Stimulated activated CD4-positive, alpha-beta T cell treated with anti-CD3 and anti-CD28 coated beads, Interleukin-1b, Interleukin-23, amount 100 ng/mL, for 24 hours (primary cell): ENCODE measurements at regions not wholly inside any gene's neighbourhood (a gene's known extent, or its start where the extent isn't known, plus 50 kb on each side); places are given as distances from the start of the nearest gene placed in this dataset.

Source experiments
- DNase-seq, 4 experiments: peaks; one replicate each; pipeline ENCODE4 v3.0.0-alpha.2; 2020; ENCODE audit warnings: low read depth in 4 of 4, low spot score in 1 of 4

- no peak for DNase-seq
These were observed 390.0 kb upstream of the NOVA1 start for GRCh38 chr14:26987744-26988363.

GRCh38 chr14:26990946-26991345 lies 393.1 kb upstream of the NOVA1 start:
- DNase-seq, result no peak

- no peak for DNase-seq
These were observed 394.7 kb upstream of the NOVA1 start for GRCh38 chr14:26992403-26993115.

GRCh38 chr14:26993556-26993955 lies 395.7 kb upstream of the NOVA1 start:
- DNase-seq, result no peak

- DNase-seq, result no peak
These were observed 397.5 kb upstream of the NOVA1 start for GRCh38 chr14:26995301-26995700.

GRCh38 chr14:26996246-26996645 lies 398.4 kb upstream of the NOVA1 start:
- DNase-seq, result no peak

GRCh38 chr14:27002179-27002578 lies 404.3 kb upstream of the NOVA1 start:
- no peak for DNase-seq

GRCh38 chr14:27006570-27006969 lies 408.7 kb upstream of the NOVA1 start:
- DNase-seq, result no peak

GRCh38 chr14:27008187-27008586 lies 410.4 kb upstream of the NOVA1 start:
- DNase-seq, result no peak

GRCh38 chr14:27012641-27013040 lies 414.8 kb upstream of the NOVA1 start:
- no peak for DNase-seq

GRCh38 chr14:27013678-27014077 lies 415.8 kb upstream of the NOVA1 start:
- no peak for DNase-seq

GRCh38 chr14:27015065-27015464 lies 417.2 kb upstream of the NOVA1 start:
- no peak for DNase-seq

- no peak for DNase-seq
These were observed 427.8 kb upstream of the NOVA1 start for GRCh38 chr14:27025648-27026047.

GRCh38 chr14:27026097-27026496 lies 428.3 kb upstream of the NOVA1 start:
- no peak for DNase-seq

- no peak for DNase-seq
These were observed 442.7 kb upstream of the NOVA1 start for GRCh38 chr14:27040552-27040951.

- no peak for DNase-seq
These were observed 451.9 kb upstream of the NOVA1 start for GRCh38 chr14:27049701-27050100.

- no peak for DNase-seq
These were observed 452.4 kb upstream of the NOVA1 start for GRCh38 chr14:27050208-27050607.

GRCh38 chr14:27056586-27056985 lies 458.8 kb upstream of the NOVA1 start:
- no peak for DNase-seq

GRCh38 chr14:27061299-27061698 lies 463.5 kb upstream of the NOVA1 start:
- DNase-seq, result no peak

- DNase-seq, result no peak
These were observed 466.1 kb upstream of the NOVA1 start for GRCh38 chr14:27063959-27064358.

- no peak for DNase-seq
These were observed 468.1 kb upstream of the NOVA1 start for GRCh38 chr14:27065886-27066285.

GRCh38 chr14:27067961-27068360 lies 470.1 kb upstream of the NOVA1 start:
- no peak for DNase-seq

GRCh38 chr14:27072589-27072988 lies 474.8 kb upstream of the NOVA1 start:
- no peak for DNase-seq
